Prostate gland (tissue), 2 donors: ENCODE measurements at regions not wholly inside any gene's neighbourhood (a gene's known extent, or its start where the extent isn't known, plus 50 kb on each side); places are given as distances from the start of the nearest gene placed in this dataset.

Experiments
- DNase-seq: peaks from one replicate; pipeline ENCODE4 v3.0.0-alpha.2; 2019; ENCODE audit warnings: low spot score
- H3K27ac ChIP-seq, 2 donors: fragments of 200-600 bp; sonication (generic); 2 replicates each; pipeline ENCODE4 v1.5.1; 2017 to 2019
- H3K27me3 ChIP-seq: fragments of 200-600 bp; sonication (generic); replicated peaks from 2 replicates; pipeline ENCODE4 v1.5.1; 2019; ENCODE audit not compliant: insufficient read depth
- H3K36me3 ChIP-seq, 2 donors: fragments of 200-600 bp; sonication (generic); 1 replicate in 1 of 2; 2 replicates in 1 of 2; pipeline versions ENCODE4 v1.5.1 to v1.8.1; 2017 to 2019
- H3K4me1 ChIP-seq: fragments of 200-600 bp; sonication (generic); replicated peaks from 2 replicates; pipeline ENCODE4 v1.5.1; 2019
- H3K4me3 ChIP-seq, 2 donors: fragments of 200-600 bp; sonication (generic); 2 replicates each; pipeline ENCODE4 v1.5.1; 2017 to 2019
- H3K9me3 ChIP-seq: fragments of 200-600 bp; sonication (generic); 2 replicates; pipeline ENCODE4 v1.5.1; 2017
- POLR2A ChIP-seq: fragments of 450-650 bp; IDR thresholded peaks from one replicate; pipeline ENCODE4 v1.6.1; 2016; ENCODE audit warnings: antibody characterized with exemption, mild to moderate bottlenecking
- POLR2AphosphoS5 ChIP-seq: sonication (generic); formaldehyde crosslinking; IDR thresholded peaks from one replicate; pipeline ENCODE4 v1.6.1; 2017; ENCODE audit warnings: antibody characterized with exemption
- WGBS: methylation state at CpG from one replicate; pipeline ENCODE4 v1.1.5; 2018; 5-methylcytosine and 5-hydroxymethylcytosine counted together
- intact Hi-C: fragments of 100-400 bp; cut with DNase I; formaldehyde crosslinking; loops from one replicate; pipeline ENCODE4 v1.14.2; 2022
- TF ChIP-seq, protein P1 (sequence below), 4 experiments: fragments of 200-600 bp in 2 of 4; fragments of 450-650 bp in 2 of 4; sonication (generic) in 2 of 4; IDR thresholded peaks; 1 replicate in 3 of 4; 2 replicates in 1 of 4; pipeline ENCODE4 v1.5.1; 2016 to 2019; ENCODE audit warnings: antibody characterized with exemption in 4 of 4, mild to moderate bottlenecking in 2 of 4, moderate library complexity in 2 of 4

GRCh38 chr4:38373375-38373774 lies 290.6 kb upstream of the KLF3 start:
- Histone ChIP-seq H3K9me3 (no peaks in the 10 kb centered on the region), H3K27ac (no peak overlapping the region), H3K4me3 (no peak overlapping the region), H3K27me3 (no peaks in the 10 kb centered on the region), H3K36me3 (no peaks in the 10 kb centered on the region), H3K4me1 (no peaks in the 10 kb centered on the region)
- TF ChIP-seq POLR2AphosphoS5: no peak
- no peak for TF ChIP-seq POLR2A
- TF ChIP-seq, protein P1, sequence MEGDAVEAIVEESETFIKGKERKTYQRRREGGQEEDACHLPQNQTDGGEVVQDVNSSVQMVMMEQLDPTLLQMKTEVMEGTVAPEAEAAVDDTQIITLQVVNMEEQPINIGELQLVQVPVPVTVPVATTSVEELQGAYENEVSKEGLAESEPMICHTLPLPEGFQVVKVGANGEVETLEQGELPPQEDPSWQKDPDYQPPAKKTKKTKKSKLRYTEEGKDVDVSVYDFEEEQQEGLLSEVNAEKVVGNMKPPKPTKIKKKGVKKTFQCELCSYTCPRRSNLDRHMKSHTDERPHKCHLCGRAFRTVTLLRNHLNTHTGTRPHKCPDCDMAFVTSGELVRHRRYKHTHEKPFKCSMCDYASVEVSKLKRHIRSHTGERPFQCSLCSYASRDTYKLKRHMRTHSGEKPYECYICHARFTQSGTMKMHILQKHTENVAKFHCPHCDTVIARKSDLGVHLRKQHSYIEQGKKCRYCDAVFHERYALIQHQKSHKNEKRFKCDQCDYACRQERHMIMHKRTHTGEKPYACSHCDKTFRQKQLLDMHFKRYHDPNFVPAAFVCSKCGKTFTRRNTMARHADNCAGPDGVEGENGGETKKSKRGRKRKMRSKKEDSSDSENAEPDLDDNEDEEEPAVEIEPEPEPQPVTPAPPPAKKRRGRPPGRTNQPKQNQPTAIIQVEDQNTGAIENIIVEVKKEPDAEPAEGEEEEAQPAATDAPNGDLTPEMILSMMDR (IDR thresholded peaks at IDR 0.05): no peak
- intact Hi-C loops: no loop called here
- no peak for DNase-seq

- no peak for TF ChIP-seq POLR2AphosphoS5
- TF ChIP-seq, protein P1 (IDR thresholded peaks at IDR 0.05): no peak
- TF ChIP-seq POLR2A: no peak
- Histone ChIP-seq H3K4me1 (no peaks in the 10 kb centered on the region), H3K36me3 (no peaks in the 10 kb centered on the region), H3K27me3 (no peaks in the 10 kb centered on the region), H3K27ac (no peak overlapping the region), H3K4me3 (no peak overlapping the region), H3K9me3 (no peaks in the 10 kb centered on the region)
- intact Hi-C loops: no loop called here
- no peak for DNase-seq
- WGBS: 83% methylated on average over 1 of the region's 1 CpG
Observed at GRCh38 chr4:38377195-38377594, 286.8 kb upstream of the KLF3 start.

DNA sequence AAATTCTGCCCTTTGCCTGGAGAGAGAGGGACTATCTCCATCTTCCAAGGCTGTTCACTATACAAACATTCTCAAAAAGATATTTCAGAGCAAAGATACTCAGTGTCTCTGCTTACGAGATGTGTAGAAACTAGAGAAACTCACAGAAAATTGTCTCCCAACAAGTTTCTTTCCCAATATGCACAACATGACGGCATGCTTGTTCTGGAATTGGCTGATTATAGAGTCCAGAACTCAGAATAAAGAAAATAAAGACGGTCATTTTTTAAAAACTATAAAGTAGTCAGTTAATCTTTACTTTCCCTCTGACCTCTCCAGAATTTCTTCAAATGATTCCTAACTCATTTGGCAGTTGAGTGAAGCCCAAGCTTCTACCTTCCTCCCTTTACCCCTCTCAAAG lies 285.5 kb upstream of the KLF3 start:
- no peak for DNase-seq
- Histone ChIP-seq H3K27me3 (no peaks in the 10 kb centered on the region), H3K27ac (no peak overlapping the region), H3K4me1 (no peaks in the 10 kb centered on the region), H3K4me3 (no peak overlapping the region), H3K9me3 (no peaks in the 10 kb centered on the region), H3K36me3 (no peaks in the 10 kb centered on the region)
- TF ChIP-seq POLR2A (no peak), POLR2AphosphoS5 (no peak)
- TF ChIP-seq, protein P1 (IDR thresholded peaks at IDR 0.05): no peak
- intact Hi-C loops: no loop called here
- WGBS: 89% methylated on average over 3 of the region's 3 CpGs

- Histone ChIP-seq H3K36me3 (no peaks in the 10 kb centered on the region), H3K27me3 (no peaks in the 10 kb centered on the region), H3K9me3 (no peaks in the 10 kb centered on the region), H3K27ac (no peak overlapping the region), H3K4me3 (no peak overlapping the region), H3K4me1 (no peaks in the 10 kb centered on the region)
- intact Hi-C loops: no loop called here
- no peak for TF ChIP-seq POLR2AphosphoS5
- TF ChIP-seq, protein P1 (IDR thresholded peaks at IDR 0.05): no peak
- TF ChIP-seq POLR2A: no peak
- no peak for DNase-seq
- WGBS: 74% methylated on average over 6 of the region's 6 CpGs
Observed at GRCh38 chr4:38381788-38382187, 282.2 kb upstream of the KLF3 start.

- Histone ChIP-seq H3K27me3 (no peaks in the 10 kb centered on the region), H3K4me1 (no peaks in the 10 kb centered on the region), H3K9me3 (no peaks in the 10 kb centered on the region), H3K4me3 (no peak overlapping the region), H3K36me3 (no peaks in the 10 kb centered on the region), H3K27ac (no peak overlapping the region)
- TF ChIP-seq, protein P1 (IDR thresholded peaks at IDR 0.05): no peak
- TF ChIP-seq POLR2AphosphoS5: no peak
- intact Hi-C loops: no loop called here
- WGBS: 54% methylated on average over 7 of the region's 7 CpGs
- no peak for DNase-seq
Observed at GRCh38 chr4:38382520-38382919, 281.5 kb upstream of the KLF3 start.
